Thyroid gland (tissue), 4 donors: ENCODE measurements at regions not wholly inside any gene's neighbourhood (a gene's known extent, or its start where the extent isn't known, plus 50 kb on each side); places are given as distances from the start of the nearest gene placed in this dataset.

ENCODE experiments used
- DNase-seq, 2 donors: peaks; one replicate each; pipeline ENCODE4 v3.0.0-alpha.2; 2019
- H3K27ac ChIP-seq, 3 donors: fragments of 200-600 bp; sonication (generic); 1 replicate in 2 of 3; 2 replicates in 1 of 3; pipeline ENCODE4 v1.5.1; 2016 to 2019; ENCODE audit warnings: mild to moderate bottlenecking in 1 of 3, moderate library complexity in 1 of 3
- H3K27me3 ChIP-seq: fragments of 200-600 bp; sonication (generic); one replicate; pipeline ENCODE4 v1.5.1; 2019
- H3K36me3 ChIP-seq, 2 donors: fragments of 200-600 bp; sonication (generic); one replicate each; pipeline ENCODE4 v1.5.1; 2016 to 2019
- H3K4me1 ChIP-seq, 2 donors: fragments of 200-600 bp; sonication (generic); one replicate each; pipeline ENCODE4 v1.5.1; 2017 to 2019
- H3K4me3 ChIP-seq, 3 donors: fragments of 200-600 bp; sonication (generic); replicated peaks in 1 of 3; 1 replicate in 2 of 3; 2 replicates in 1 of 3; pipeline ENCODE4 v1.5.1; 2016; ENCODE audit warnings: mild to moderate bottlenecking in 1 of 3
- H3K9me3 ChIP-seq: fragments of 200-600 bp; sonication (generic); one replicate; pipeline ENCODE4 v1.5.1; 2017
- POLR2A ChIP-seq, 2 donors: fragments of 450-650 bp; IDR thresholded peaks; one replicate each; pipeline ENCODE4 v1.6.1; 2017; ENCODE audit warnings: antibody characterized with exemption in 2 of 2, mild to moderate bottlenecking in 2 of 2, moderate library complexity in 1 of 2
- WGBS, 2 donors: methylation state at CpG; one replicate each; pipeline ENCODE4 v1.1.5; 2017; 5-methylcytosine and 5-hydroxymethylcytosine counted together
- intact Hi-C: fragments of 100-400 bp; cut with DNase I; formaldehyde crosslinking; loops from one replicate; pipeline ENCODE4 v1.15.1; 2023
- TF ChIP-seq, protein P1 (sequence below), 6 experiments: fragments of 200-600 bp in 3 of 6; fragments of 450-650 bp in 3 of 6; sonication (generic) in 3 of 6; IDR thresholded peaks; one replicate each; pipeline ENCODE4 v1.5.1; 2016 to 2019; ENCODE audit warnings: antibody characterized with exemption in 6 of 6, mild to moderate bottlenecking in 2 of 6, inconsistent platforms in 1 of 6, moderate library complexity in 1 of 6

DNA sequence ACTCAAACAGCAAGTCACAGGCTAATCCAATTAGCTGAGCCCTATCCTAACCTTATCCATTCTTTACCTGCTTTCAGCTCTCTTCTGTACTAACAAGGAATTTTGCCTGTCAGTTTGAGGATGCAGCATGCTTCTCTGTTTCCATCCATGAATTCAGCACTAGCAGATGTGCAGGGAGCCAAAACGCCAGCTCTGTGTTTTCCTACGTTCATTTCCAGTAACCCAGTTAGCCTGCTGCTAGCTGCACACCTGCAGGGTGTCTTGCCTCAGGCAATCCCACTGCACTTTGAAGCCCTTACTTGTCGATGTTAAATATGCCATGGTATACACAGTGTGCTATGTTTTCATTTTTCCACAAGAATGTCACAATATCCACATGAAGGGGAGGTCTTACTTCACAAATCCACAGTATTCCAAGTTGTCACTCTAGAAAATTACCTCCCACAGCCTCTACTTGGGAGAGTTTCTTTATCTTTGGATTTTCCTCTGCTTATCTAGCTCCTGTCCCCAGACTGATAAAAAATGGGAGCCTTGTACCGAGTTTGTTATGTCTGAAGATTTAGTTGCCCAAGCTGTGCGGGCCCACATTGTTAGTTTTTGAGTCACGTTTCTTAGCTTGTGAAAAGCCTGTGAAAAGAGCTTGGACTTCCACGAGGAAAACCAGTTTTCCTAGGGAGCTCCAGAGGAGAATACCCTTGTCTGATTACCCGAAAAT lies 127.6 kb upstream of the HHIP start:
- H3K27ac ChIP-seq, result no peak overlapping the region
- no peaks in the 10 kb centered on the region for H3K27me3 ChIP-seq
- no peaks in the 10 kb centered on the region for H3K4me1 ChIP-seq
- intact Hi-C loops, result no loop called here
- TF ChIP-seq, protein P1, sequence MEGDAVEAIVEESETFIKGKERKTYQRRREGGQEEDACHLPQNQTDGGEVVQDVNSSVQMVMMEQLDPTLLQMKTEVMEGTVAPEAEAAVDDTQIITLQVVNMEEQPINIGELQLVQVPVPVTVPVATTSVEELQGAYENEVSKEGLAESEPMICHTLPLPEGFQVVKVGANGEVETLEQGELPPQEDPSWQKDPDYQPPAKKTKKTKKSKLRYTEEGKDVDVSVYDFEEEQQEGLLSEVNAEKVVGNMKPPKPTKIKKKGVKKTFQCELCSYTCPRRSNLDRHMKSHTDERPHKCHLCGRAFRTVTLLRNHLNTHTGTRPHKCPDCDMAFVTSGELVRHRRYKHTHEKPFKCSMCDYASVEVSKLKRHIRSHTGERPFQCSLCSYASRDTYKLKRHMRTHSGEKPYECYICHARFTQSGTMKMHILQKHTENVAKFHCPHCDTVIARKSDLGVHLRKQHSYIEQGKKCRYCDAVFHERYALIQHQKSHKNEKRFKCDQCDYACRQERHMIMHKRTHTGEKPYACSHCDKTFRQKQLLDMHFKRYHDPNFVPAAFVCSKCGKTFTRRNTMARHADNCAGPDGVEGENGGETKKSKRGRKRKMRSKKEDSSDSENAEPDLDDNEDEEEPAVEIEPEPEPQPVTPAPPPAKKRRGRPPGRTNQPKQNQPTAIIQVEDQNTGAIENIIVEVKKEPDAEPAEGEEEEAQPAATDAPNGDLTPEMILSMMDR (IDR thresholded peaks at IDR 0.05), result no peak
- no peak for TF ChIP-seq POLR2A (IDR thresholded peaks at IDR 0.05)
- H3K9me3 ChIP-seq, result no peaks in the 10 kb centered on the region
- H3K4me3 ChIP-seq, result no peak overlapping the region
- 46 to 48% methylated on average over 8 of the region's 8 CpGs for WGBS, 2 donors
- no peaks in the 10 kb centered on the region for H3K36me3 ChIP-seq
- DNase-seq, result no peak

DNA sequence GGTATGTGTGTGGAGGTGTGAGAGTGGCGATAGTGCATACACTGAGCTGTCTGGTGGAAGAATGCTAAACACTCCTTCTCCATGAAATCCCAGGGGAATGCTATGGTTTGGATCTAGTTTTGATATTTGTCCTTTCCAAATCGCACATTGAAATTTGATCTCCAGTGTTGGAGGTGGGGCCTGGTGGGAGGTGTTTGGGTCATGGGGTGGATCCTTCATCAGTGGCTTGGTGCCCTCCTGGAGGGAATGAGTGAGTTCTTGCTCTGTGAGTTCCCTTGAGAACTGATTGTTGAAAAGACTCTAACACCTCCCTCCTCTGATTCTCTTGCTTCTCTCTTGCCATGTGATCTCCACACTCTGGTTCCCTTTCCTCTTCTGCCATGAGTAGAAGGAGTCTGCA lies 114.1 kb upstream of the HHIP start:
- Histone ChIP-seq H3K9me3 (no peaks in the 10 kb centered on the region), H3K27me3 (no peaks in the 10 kb centered on the region), H3K36me3 (no peaks in the 10 kb centered on the region), H3K27ac (no peak overlapping the region), H3K4me3 (no peak overlapping the region), H3K4me1 (no peaks in the 10 kb centered on the region)
- no peak for DNase-seq
- intact Hi-C loops, result no loop called here
- TF ChIP-seq, protein P1 (IDR thresholded peaks at IDR 0.05), result no peak
- TF ChIP-seq POLR2A (IDR thresholded peaks at IDR 0.05), result no peak
- WGBS, 2 donors, result 71 to 78% methylated on average over 2 of the region's 2 CpGs

DNA sequence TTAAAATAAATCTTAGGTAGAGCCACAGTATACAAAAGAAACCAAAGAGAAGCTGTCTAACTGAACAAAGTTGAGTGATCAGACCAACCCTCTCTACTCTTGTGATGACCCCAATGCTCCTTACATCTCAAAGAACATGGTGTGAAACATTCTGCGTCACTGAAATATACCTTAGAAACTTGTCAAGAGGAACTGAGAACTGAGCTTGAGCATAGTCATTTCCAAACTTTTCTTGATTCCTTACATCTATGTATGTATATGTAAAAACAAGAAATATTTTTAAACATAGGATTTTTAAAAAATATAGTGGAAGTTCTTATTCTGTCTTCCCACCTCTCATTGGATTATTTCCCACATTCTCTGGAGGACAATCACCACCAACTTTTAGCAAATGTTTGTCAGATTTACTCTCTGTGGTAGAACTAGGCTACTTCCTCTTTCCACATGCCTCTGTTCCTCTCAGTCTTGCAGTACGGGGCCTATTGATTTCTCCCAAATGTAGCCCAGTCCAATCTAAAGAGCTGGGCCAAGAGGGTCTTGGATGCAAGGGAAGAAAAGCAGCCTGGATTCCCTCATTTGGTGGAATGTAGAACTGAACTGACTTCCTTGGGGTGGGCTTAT lies 98.2 kb upstream of the HHIP start:
- intact Hi-C loops, result no loop called here
- 83% methylated on average over 2 of the region's 2 CpGs for WGBS, 2 donors
- Histone ChIP-seq H3K9me3 (no peaks in the 10 kb centered on the region), H3K4me1 (no peaks in the 10 kb centered on the region), H3K27ac (no peak overlapping the region), H3K4me3 (no peak overlapping the region), H3K27me3 (no peaks in the 10 kb centered on the region), H3K36me3 (no peaks in the 10 kb centered on the region)
- no peak for DNase-seq
- TF ChIP-seq POLR2A (IDR thresholded peaks at IDR 0.05), result no peak

GRCh38 chr4:144556636-144557035 lies 89.3 kb upstream of the HHIP start:
- 40 to 65% methylated on average over 1 of the region's 1 CpG for WGBS, 2 donors
- H3K4me3 ChIP-seq, result no peak overlapping the region
- no peaks in the 10 kb centered on the region for H3K4me1 ChIP-seq
- H3K27me3 ChIP-seq, result no peaks in the 10 kb centered on the region
- H3K27ac ChIP-seq, result no peak overlapping the region
- H3K36me3 ChIP-seq, result no peaks in the 10 kb centered on the region
- H3K9me3 ChIP-seq, result no peaks in the 10 kb centered on the region
- intact Hi-C loops, result no loop called here
- TF ChIP-seq POLR2A (IDR thresholded peaks at IDR 0.05), result no peak
- TF ChIP-seq, protein P1 (IDR thresholded peaks at IDR 0.05), result no peak
- no peak for DNase-seq

DNA sequence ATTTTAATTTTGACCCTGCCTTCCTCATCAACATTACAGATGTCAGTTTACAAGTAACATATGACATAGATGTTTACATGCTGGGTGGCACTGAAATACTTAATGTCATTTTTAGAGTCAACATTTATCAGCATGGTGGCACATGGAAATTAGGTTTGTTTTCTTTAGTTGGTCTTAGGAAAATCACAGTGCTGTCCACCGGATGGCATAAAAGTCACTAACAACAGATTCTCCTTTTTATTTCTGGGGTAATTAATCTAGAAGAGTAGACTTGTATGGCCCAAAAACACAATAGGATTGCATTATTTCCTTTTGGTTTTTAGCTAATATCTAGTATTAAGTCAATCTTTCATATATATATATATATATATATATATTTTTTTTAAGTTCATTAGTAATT lies 88.6 kb upstream of the HHIP start:
- 49 to 64% methylated on average over 1 of the region's 1 CpG for WGBS, 2 donors
- TF ChIP-seq, protein P1 (IDR thresholded peaks at IDR 0.05), result no peak
- TF ChIP-seq POLR2A (IDR thresholded peaks at IDR 0.05), result no peak
- Histone ChIP-seq H3K36me3 (no peaks in the 10 kb centered on the region), H3K4me1 (no peaks in the 10 kb centered on the region), H3K27me3 (no peaks in the 10 kb centered on the region), H3K27ac (no peak overlapping the region), H3K4me3 (no peak overlapping the region), H3K9me3 (no peaks in the 10 kb centered on the region)
- no peak for DNase-seq
- intact Hi-C loops, result no loop called here
